GM12872 (cell line): ENCODE measurements at regions not wholly inside any gene's neighbourhood (a gene's known extent, or its start where the extent isn't known, plus 50 kb on each side); places are given as distances from the start of the nearest gene placed in this dataset.

Source experiments
- TF ChIP-seq, protein P1 (sequence below): IDR thresholded peaks from 3 replicates; pipeline ENCODE4 v1.5.1; 2011; ENCODE audit warnings: low read depth, mild to moderate bottlenecking, low read length, moderate library complexity; ENCODE audit not compliant: insufficient read depth

DNA sequence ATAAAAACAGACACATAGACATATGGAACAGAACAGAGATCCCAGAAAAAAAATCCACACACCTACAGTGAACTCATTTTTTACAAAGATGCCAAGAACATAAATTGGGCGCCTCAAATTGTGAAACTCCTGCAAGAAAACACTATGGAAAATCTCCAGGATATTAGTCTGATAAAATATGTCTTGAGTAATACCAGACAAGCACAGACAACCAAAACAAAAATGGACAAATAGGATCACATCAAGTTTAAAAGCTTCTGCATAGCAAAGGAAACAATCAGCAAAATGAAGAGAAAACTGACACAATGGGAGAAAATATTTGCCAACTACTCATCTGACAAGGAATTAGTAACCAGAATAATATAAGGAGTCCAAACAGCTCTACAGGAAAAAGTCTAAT, 337.3 kb upstream of the DIPK2B start:
- TF ChIP-seq, protein P1, sequence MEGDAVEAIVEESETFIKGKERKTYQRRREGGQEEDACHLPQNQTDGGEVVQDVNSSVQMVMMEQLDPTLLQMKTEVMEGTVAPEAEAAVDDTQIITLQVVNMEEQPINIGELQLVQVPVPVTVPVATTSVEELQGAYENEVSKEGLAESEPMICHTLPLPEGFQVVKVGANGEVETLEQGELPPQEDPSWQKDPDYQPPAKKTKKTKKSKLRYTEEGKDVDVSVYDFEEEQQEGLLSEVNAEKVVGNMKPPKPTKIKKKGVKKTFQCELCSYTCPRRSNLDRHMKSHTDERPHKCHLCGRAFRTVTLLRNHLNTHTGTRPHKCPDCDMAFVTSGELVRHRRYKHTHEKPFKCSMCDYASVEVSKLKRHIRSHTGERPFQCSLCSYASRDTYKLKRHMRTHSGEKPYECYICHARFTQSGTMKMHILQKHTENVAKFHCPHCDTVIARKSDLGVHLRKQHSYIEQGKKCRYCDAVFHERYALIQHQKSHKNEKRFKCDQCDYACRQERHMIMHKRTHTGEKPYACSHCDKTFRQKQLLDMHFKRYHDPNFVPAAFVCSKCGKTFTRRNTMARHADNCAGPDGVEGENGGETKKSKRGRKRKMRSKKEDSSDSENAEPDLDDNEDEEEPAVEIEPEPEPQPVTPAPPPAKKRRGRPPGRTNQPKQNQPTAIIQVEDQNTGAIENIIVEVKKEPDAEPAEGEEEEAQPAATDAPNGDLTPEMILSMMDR, result no peak

DNA sequence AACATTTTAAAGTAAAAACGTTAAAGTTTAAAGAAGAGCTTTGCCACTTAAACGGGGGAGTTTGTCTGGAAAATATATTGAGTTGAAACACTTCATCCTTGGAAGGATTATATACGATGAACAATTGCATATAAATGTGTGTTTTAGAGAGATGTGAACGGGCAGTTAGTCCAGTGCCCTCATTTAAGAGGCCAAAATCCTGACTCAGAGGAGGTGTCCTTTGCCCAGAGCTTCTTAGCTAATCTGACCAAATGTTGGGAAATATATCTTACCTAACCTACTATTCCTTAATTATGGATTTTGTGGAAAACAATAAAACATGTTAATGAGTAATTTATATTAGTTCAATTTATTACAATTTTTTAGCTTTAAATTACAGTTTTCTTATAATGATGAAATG, 327.2 kb upstream of the DIPK2B start:
- TF ChIP-seq, protein P1, result no peak

DNA sequence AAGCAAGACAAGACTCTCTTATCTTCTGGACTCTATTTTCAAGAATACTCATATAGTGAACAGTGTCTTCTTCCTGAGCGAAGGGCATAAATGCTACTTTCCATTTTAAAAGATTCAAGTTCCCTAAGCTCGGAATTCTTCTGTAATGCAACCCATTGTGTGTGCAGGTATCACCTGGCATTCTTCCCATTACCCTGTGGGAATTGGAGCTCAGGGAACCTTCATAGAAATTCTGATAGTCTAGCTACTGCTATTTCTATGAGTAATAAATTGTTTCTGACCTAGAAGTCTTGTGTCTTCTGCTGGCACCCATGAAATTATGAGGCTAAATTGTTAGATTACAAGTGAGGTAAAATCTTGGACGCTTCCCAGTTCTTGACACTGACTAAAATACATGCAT, 324.1 kb upstream of the DIPK2B start:
- TF ChIP-seq, protein P1, result no peak

DNA sequence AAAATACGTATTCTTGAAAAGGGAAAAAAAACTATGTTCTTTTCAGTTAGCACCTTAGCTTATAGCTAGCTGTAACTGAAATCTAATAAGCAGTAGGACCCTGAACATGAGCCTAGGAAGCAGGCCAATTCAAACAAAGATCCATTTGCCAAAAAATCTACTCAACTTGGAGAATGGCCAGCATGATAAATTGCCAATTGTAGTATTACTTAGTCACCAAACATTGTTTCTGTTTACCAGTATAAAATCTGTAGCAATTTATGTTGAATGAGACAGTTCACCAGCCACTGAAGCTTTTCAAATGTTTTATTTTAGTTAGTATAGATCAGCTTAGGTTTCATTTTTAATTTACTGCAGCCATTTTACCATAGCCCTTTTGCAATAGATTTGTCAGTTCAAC, 323.6 kb upstream of the DIPK2B start:
- TF ChIP-seq, protein P1, result no peak

DNA sequence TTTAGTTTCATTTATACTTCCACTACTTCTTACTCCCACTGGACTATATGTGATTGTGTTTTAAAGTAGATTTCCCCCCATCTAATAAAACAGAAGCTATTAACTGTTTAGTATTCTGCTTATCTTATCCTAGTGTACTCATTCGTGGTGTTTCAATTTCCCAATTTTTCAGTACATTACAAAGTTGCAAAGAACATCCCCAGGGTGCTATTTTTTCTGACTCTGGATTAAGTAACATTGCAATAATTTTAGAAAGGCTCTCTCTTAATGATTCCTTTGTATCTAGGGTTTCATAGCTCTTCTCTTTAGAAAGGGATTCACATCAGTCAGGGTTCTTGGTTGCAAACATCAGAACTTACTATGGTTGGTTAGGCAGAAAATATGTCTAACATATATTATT, 317.9 kb upstream of the DIPK2B start:
- TF ChIP-seq, protein P1, result no peak

DNA sequence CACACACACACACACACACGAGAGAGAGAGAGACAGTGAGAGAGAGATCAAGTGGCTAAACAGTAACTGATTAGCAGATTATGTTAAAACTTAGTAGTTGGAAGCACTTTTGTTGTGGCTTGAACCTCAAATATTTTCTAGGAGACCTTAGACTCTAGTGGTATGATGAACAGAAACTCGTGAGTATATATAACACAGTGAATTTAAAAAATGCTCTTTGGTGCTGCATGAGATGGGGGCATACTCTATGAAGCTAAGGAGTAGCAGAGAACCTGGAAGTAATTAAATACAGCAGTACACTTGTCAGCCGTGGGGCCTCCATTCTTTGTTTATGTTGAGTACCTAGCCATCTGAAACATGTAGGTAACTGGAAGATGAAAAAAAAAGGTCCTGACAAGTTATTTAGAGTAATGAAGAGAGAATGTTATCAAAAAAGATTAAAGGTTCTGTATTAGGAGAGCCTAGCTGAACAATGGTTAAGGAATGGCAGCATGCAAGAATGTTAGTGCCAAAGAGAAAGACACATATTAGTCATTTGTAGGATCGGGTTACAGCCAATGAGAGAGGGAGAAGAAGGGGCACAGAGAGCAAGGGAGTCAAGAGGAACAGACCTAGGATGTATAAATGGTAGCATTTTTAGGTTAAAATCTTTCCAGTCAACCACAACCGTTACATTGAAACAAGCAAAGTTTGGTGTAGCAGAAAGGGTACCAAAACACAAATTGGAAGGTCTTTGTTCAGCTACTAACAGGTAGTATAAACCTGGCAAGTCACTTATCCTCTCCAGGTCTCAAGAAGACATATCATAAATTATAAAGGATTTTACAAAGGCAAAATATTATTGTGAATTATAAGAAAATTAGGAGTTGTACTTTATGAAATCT, 316.7 kb upstream of the DIPK2B start:
- TF ChIP-seq, protein P1, result no peak

DNA sequence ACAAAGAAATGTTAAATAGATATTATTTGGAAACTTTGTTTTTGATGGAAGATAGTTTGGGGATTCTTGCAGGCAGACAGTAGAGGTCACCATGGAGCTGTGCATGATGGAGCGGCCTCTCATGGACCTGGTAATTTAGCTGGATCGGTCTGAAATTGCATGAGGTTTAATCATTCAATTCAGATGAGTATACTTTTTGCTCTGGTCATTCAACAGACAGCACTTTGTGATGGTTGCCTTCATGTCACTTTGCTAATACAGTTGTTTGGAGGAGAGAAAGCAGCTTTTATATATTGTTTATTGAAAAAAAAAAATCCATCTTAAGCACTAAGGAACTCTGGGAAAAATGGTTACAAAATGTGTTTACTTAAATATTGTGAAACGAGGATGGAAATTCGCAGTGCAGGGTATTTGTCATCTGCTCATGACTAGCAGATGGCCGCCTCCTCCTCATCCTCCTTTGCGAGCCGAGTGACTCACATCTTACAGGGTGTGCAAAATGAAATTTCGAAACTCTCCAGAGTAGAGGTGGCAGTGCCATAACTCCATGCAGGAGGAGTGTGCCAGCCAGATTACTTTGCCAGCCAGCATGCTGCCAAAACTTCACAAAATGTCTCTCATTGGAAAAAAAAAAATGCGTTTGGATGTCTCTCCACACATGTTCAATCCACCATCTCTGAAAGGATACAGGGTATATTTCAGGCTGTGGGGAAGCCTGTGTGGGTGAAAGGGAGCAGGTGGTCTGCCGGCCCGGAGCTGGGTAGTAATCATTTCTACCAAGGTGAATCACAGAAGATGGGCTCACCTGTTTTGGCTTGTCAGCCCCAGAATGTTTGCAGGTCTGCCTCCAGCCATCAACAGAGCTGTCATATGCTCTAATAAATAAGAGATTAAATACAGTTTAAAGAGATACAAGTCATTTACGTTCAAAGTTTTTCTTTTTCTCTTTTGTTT, 314.9 kb upstream of the DIPK2B start:
- TF ChIP-seq, protein P1, result peak; percentile 57
